Fibroblast of lung (primary cell): ENCODE measurements at regions not wholly inside any gene's neighbourhood (a gene's known extent, or its start where the extent isn't known, plus 50 kb on each side); places are given as distances from the start of the nearest gene placed in this dataset.
"Not testable (repeated sequence)": the region's sequence is repeated elsewhere in the genome, so short reads cannot be mapped to it uniquely, and the experiment has no call there.

Experiments used
- DNase-seq, 2 donors: peaks; one replicate each; pipeline versions ENCODE4 v3.0.0 to v3.0.0-alpha.2; 2010; ENCODE audit warnings: low read depth in 2 of 2
- H2AFZ ChIP-seq: 2 replicates; pipeline ENCODE4 v1.5.1; 2012; ENCODE audit warnings: low read length, control low read depth, inconsistent platforms
- H3K27ac ChIP-seq: 2 replicates; pipeline ENCODE4 v1.5.1; 2011; ENCODE audit warnings: low read length, control low read depth; ENCODE audit not compliant: insufficient read depth
- H3K27me3 ChIP-seq: 2 replicates; pipeline ENCODE4 v1.5.1; 2011; ENCODE audit warnings: mild to moderate bottlenecking, low read length; ENCODE audit not compliant: control insufficient read depth, insufficient read depth
- H3K36me3 ChIP-seq: 2 replicates; pipeline ENCODE4 v1.5.1; 2011; ENCODE audit warnings: low read length; ENCODE audit not compliant: control insufficient read depth, insufficient read depth
- H3K4me1 ChIP-seq: 2 replicates; pipeline ENCODE4 v1.5.1; 2011; ENCODE audit warnings: low read length; ENCODE audit not compliant: control insufficient read depth, insufficient read depth; ENCODE audit errors: extremely low read depth
- H3K4me2 ChIP-seq: 2 replicates; pipeline ENCODE4 v1.5.1; 2011; ENCODE audit warnings: low read length, control low read depth; ENCODE audit not compliant: insufficient read depth; ENCODE audit errors: extremely low read depth
- H3K4me3 ChIP-seq, 4 experiments: fragments of 200-600 bp in 1 of 4; sonication (generic) in 1 of 4; replicated peaks in 1 of 4; 2 replicates each; pipeline ENCODE4 v1.5.1; 2011 to 2016; ENCODE audit warnings: low read length in 4 of 4, low read depth in 3 of 4, mild to moderate bottlenecking in 3 of 4, control low read depth in 2 of 4, inconsistent platforms in 1 of 4, mixed read lengths in 1 of 4; ENCODE audit not compliant: insufficient read depth in 1 of 4; ENCODE audit errors: control extremely low read depth in 1 of 4
- H3K79me2 ChIP-seq: 2 replicates; pipeline ENCODE4 v1.5.1; 2012; ENCODE audit warnings: mild to moderate bottlenecking, low read length, inconsistent platforms; ENCODE audit not compliant: control insufficient read depth, insufficient read depth
- H3K9ac ChIP-seq: 2 replicates; pipeline ENCODE4 v1.5.1; 2011; ENCODE audit warnings: mild to moderate bottlenecking, low read length, control low read depth; ENCODE audit not compliant: insufficient read depth
- H3K9me3 ChIP-seq: 2 replicates; pipeline ENCODE4 v1.5.1; 2012; ENCODE audit warnings: low read depth, low read length; ENCODE audit not compliant: control insufficient read depth, insufficient read depth
- H4K20me1 ChIP-seq: 2 replicates; pipeline ENCODE4 v1.5.1; 2011; ENCODE audit warnings: low read length; ENCODE audit not compliant: control insufficient read depth, insufficient read depth; ENCODE audit errors: extremely low read depth
- CTCF ChIP-seq, 2 donors: IDR thresholded peaks in 1 of 2; conservative IDR thresholded peaks in 1 of 2; 1 replicate in 1 of 2; 2 replicates in 1 of 2; pipeline ENCODE4 v1.5.1; 2011 to 2012; ENCODE audit warnings: low read length in 2 of 2, control low read depth in 1 of 2, inconsistent platforms in 1 of 2, low read depth in 1 of 2, mild to moderate bottlenecking in 1 of 2
- EZH2 ChIP-seq: IDR thresholded peaks from 2 replicates; pipeline ENCODE4 v1.5.1; 2012; ENCODE audit warnings: low read length, control low read depth, mild to moderate bottlenecking; ENCODE audit errors: missing control alignments

DNA sequence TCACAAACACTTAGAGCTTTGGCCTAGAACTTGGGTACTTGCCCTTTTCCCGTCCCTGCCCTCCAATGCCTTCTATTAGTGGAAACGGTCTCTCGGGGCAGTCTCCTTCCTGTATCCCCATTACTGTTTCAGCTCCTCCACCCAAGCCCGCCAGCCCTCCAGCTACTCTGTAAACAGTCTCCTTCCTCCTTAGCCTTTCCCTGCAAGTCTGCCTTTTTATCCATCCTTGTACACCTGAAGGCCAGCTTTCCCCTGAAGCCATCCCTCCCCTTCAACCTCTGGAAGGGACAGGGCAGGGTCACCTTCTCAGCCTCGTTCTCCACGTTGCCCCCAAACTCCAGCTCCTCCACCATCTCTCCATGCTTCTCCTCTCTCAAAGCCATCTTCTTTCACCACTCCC, 108.1 kb upstream of the ZNF746 start:
- Histone ChIP-seq H3K27ac (no peak overlapping the region), H2AFZ (no peak overlapping the region), H3K36me3 (peaks cover 3% of the 10 kb centered on the region), H3K4me1 (no peaks in the 10 kb centered on the region), H3K79me2 (no peaks in the 10 kb centered on the region), H3K9me3 (no peaks in the 10 kb centered on the region), H3K9ac (no peak overlapping the region), H3K4me3 (no peak overlapping the region), H4K20me1 (no peaks in the 10 kb centered on the region), H3K4me2 (no peak overlapping the region), H3K27me3 (no peaks in the 10 kb centered on the region)
- TF ChIP-seq CTCF (conservative IDR thresholded peaks at IDR 0.05 in 1 of 2, IDR thresholded peaks at IDR 0.05 in 1 of 2; ENCODE audit: low read depth in 1 of 2, low read length in 2 of 2): no peak
- no peak for TF ChIP-seq EZH2
- no peak for DNase-seq

GRCh38 chr7:149604521-149604920, 106.9 kb upstream of the ZNF746 start:
- Histone ChIP-seq H3K36me3 (peaks cover 4% of the 10 kb centered on the region), H4K20me1 (no peaks in the 10 kb centered on the region), H3K27ac (no peak overlapping the region), H3K4me2 (no peak overlapping the region), H2AFZ (no peak overlapping the region), H3K9me3 (no peaks in the 10 kb centered on the region), H3K27me3 (no peaks in the 10 kb centered on the region), H3K79me2 (no peaks in the 10 kb centered on the region), H3K4me3 (no peak overlapping the region), H3K9ac (no peak overlapping the region), H3K4me1 (no peaks in the 10 kb centered on the region)
- TF ChIP-seq EZH2 (no peak), CTCF (conservative IDR thresholded peaks at IDR 0.05 in 1 of 2, IDR thresholded peaks at IDR 0.05 in 1 of 2; ENCODE audit: low read depth in 1 of 2, low read length in 2 of 2) (no peak)
- peak in 1 of 2 donors; percentile 19 for DNase-seq

GRCh38 chr7:149600669-149601330, 103.2 kb upstream of the ZNF746 start:
- H3K36me3 ChIP-seq, DNase-seq, H3K4me2 ChIP-seq, H3K4me3 ChIP-seq, H3K9ac ChIP-seq, H3K4me1 ChIP-seq, H3K9me3 ChIP-seq, H3K27ac ChIP-seq, H2AFZ ChIP-seq, H3K79me2 ChIP-seq, H3K27me3 ChIP-seq, H4K20me1 ChIP-seq: not testable (repeated sequence)
